K562 (cell line): ENCODE measurements at regions not wholly inside any gene's neighbourhood (a gene's known extent, or its start where the extent isn't known, plus 50 kb on each side); places are given as distances from the start of the nearest gene placed in this dataset.

ENCODE experiments used
- ATAC-seq: fragments of 200-7000 bp; cut with Tn5 transposase; 3 replicates; pipeline ENCODE4 v1.9.1; 2020; ENCODE audit warnings: moderate library complexity
- BruUV-seq: library from RNA; stranded (reverse); fragments of 400-500 nt; replicated peaks from 2 replicates; lab custom pipeline; 2021; lab: Mats Ljungman, UMichigan
- CTCF ChIA-PET: fragments of 300-600 bp; formaldehyde crosslinking; extraction: SDS; loops from one replicate; lab custom pipeline; 2021; ENCODE audit warnings: low intra/inter-chr PET ratio; lab: Yijun Ruan, JAX
- POLR2A ChIA-PET: fragments of 300-600, 350-650 bp; sonication (Branson Sonifier 250); formaldehyde crosslinking; extraction: SDS; loops from one replicate; lab custom pipeline; 2021; ENCODE audit warnings: antibody characterized with exemption, inconsistent platforms; lab: Yijun Ruan, JAX
- DNase-seq, 4 experiments: peaks; one replicate each; pipeline versions ENCODE4 v3.0.0 to v3.0.0-alpha.2; 2011 to 2018; ENCODE audit warnings: low spot score in 3 of 4, mixed read lengths in 3 of 4; ENCODE audit errors: extremely low read depth in 1 of 4
- FAIRE-seq: peaks from 2 replicates; lab custom pipeline; 2011; peaks lifted over from hg19 to GRCh38; lab: Jason Lieb, UNC
- H2AFZ ChIP-seq: 2 replicates; pipeline ENCODE4 v1.6.0; 2011; ENCODE audit warnings: low read depth, low read length, control low read depth, inconsistent platforms
- H3K27ac ChIP-seq: fragments of 200-600 bp; 3 replicates; pipeline ENCODE4 v1.8.0; 2011; ENCODE audit warnings: low read depth, mild to moderate bottlenecking, control low read depth, inconsistent platforms, low read length, moderate library complexity, mixed read lengths; ENCODE audit errors: extremely low read depth
- H3K27me3 ChIP-seq, 2 experiments: fragments of 300-600 bp in 1 of 2; 2 replicates in 1 of 2; 3 replicates in 1 of 2; pipeline versions ENCODE4 v1.6.0 to v1.8.0; 2011; ENCODE audit warnings: inconsistent platforms in 2 of 2, low read length in 2 of 2, mild to moderate bottlenecking in 1 of 2, mixed read lengths in 1 of 2, moderate library complexity in 1 of 2; ENCODE audit not compliant: control insufficient read depth in 2 of 2, insufficient read depth in 2 of 2
- H3K36me3 ChIP-seq: fragments of 300-600 bp; 3 replicates; pipeline ENCODE4 v1.8.0; 2011; ENCODE audit warnings: mild to moderate bottlenecking, low read length, inconsistent platforms; ENCODE audit not compliant: control insufficient read depth, insufficient read depth
- H3K4me1 ChIP-seq, 2 experiments: fragments of 200-600 bp in 1 of 2; replicated peaks in 1 of 2; 2 replicates in 1 of 2; 3 replicates in 1 of 2; pipeline versions ENCODE4 v1.5.1 to v1.8.0; 2011; ENCODE audit warnings: inconsistent platforms in 2 of 2, low read length in 2 of 2, mild to moderate bottlenecking in 1 of 2, mixed read lengths in 1 of 2, moderate library complexity in 1 of 2; ENCODE audit not compliant: control insufficient read depth in 2 of 2, insufficient read depth in 2 of 2
- H3K4me2 ChIP-seq: 2 replicates; pipeline ENCODE4 v1.6.1; 2011; ENCODE audit warnings: low read length, control low read depth, inconsistent platforms, mixed read lengths; ENCODE audit not compliant: insufficient read depth
- H3K4me3 ChIP-seq: fragments of 200-600 bp; sonication (generic), shearing (Covaris generic); 2 replicates; pipeline ENCODE4 v1.5.1; 2016; ENCODE audit warnings: control low read depth, inconsistent platforms
- H3K79me2 ChIP-seq: fragments of 200-600 bp; 3 replicates; pipeline ENCODE4 v1.8.0; 2011; ENCODE audit warnings: low read length, inconsistent platforms; ENCODE audit not compliant: control insufficient read depth, insufficient read depth
- H3K9ac ChIP-seq, 2 experiments: 2 replicates each; pipeline versions ENCODE4 v1.6.0 to v1.6.1; 2011; ENCODE audit warnings: low read depth in 2 of 2, low read length in 2 of 2, control low read depth in 1 of 2, inconsistent platforms in 1 of 2, mild to moderate bottlenecking in 1 of 2, mixed read lengths in 1 of 2; ENCODE audit not compliant: insufficient read depth in 1 of 2
- H3K9me1 ChIP-seq: one replicate; pipeline ENCODE4 v1.6.0; 2011; ENCODE audit warnings: inconsistent platforms, mild to moderate bottlenecking, low read length, moderate library complexity; ENCODE audit not compliant: control insufficient read depth, insufficient read depth
- H3K9me3 ChIP-seq: replicated peaks from 2 replicates; pipeline ENCODE4 v1.5.1; 2011; ENCODE audit warnings: low read depth, low read length, inconsistent platforms; ENCODE audit not compliant: control insufficient read depth, insufficient read depth
- H4K20me1 ChIP-seq: replicated peaks from 2 replicates; pipeline ENCODE4 v1.6.1; 2011; ENCODE audit warnings: low read length, inconsistent platforms, mixed read lengths; ENCODE audit not compliant: control insufficient read depth, insufficient read depth
- CAMTA2 ChIP-seq: fragments of 250-450 bp; sonication (Bioruptor Pico); conservative IDR thresholded peaks from 2 replicates; pipeline ENCODE4 v1.5.1; 2022
- CREBBP ChIP-seq: IDR thresholded peaks from one replicate; pipeline ENCODE4 v1.6.1; 2012; ENCODE audit warnings: low read depth, mild to moderate bottlenecking, control low read depth, inconsistent platforms, low read length
- FOXA3 ChIP-seq, 2 experiments: fragments of 450-650 bp in 1 of 2; sonication (generic) in 1 of 2; formaldehyde crosslinking; IDR thresholded peaks in 1 of 2; conservative IDR thresholded peaks in 1 of 2; 2 replicates each; pipeline versions ENCODE4 v1.4.0 to v1.8.0; 2020 to 2022; ENCODE audit warnings: mild to moderate bottlenecking in 2 of 2, missing genetic modification reagents in 1 of 2
- HCFC1 ChIP-seq: IDR thresholded peaks from 2 replicates; pipeline ENCODE4 v1.6.1; 2012; ENCODE audit warnings: low read depth, low read length, improper control_type of control experiment
- IFI16 ChIP-seq: fragments of 250-450 bp; sonication (Bioruptor Pico); IDR thresholded peaks from 2 replicates; pipeline ENCODE4 v2.1.2; 2022; ENCODE audit warnings: mild to moderate bottlenecking, inconsistent platforms
- KLF16 ChIP-seq: IDR thresholded peaks from 2 replicates; pipeline ENCODE4 v1.6.1; 2016; ENCODE audit warnings: antibody characterized with exemption
- MAX ChIP-seq: sonication (generic); formaldehyde crosslinking; IDR thresholded peaks from 2 replicates; pipeline ENCODE4 v1.9.0; 2022; ENCODE audit warnings: mild to moderate bottlenecking, missing genetic modification reagents
- POLR3A ChIP-seq: IDR thresholded peaks from 2 replicates; pipeline ENCODE4 v1.6.1; 2011; ENCODE audit warnings: borderline replicate concordance, mild to moderate bottlenecking, moderate library complexity; ENCODE audit not compliant: insufficient read length, insufficient read depth; ENCODE audit errors: extremely low read depth
- SNIP1 ChIP-seq: fragments of 450-650 bp; IDR thresholded peaks from 2 replicates; pipeline ENCODE4 v1.7.1; 2017; ENCODE audit warnings: low read depth, mild to moderate bottlenecking
- TAL1 ChIP-seq: fragments of 450-650 bp; IDR thresholded peaks from 2 replicates; pipeline ENCODE4 v1.6.1; 2016; ENCODE audit warnings: mild to moderate bottlenecking
- ZNF232 ChIP-seq: sonication (generic); formaldehyde crosslinking; IDR thresholded peaks from 2 replicates; pipeline ENCODE4 v1.8.0; 2022; ENCODE audit warnings: mild to moderate bottlenecking, missing genetic modification reagents
- ZNF41 ChIP-seq: fragments of 250-450 bp; sonication (Bioruptor Pico); conservative IDR thresholded peaks from 2 replicates; pipeline ENCODE4 v1.4.0; 2020; ENCODE audit warnings: mild to moderate bottlenecking
- WGBS: fragments of 100-300 bp; shearing (Covaris generic); methylation state at CpG from one replicate; pipeline ENCODE4 v1.1.6; 2016; ENCODE audit warnings: low coverage, mixed read lengths; ENCODE audit not compliant: insufficient coverage; ENCODE audit errors: missing lambda C conversion rate; 5-methylcytosine and 5-hydroxymethylcytosine counted together
- in situ Hi-C: fragments of 300-500 bp; cut with MboI; formaldehyde crosslinking; loops from 4 replicates; pipeline ENCODE4 v1.15.0; 2018; ENCODE audit warnings: inconsistent platforms, mixed read lengths
- intact Hi-C: fragments of 100-400 bp; cut with micrococcal nuclease; formaldehyde crosslinking; loops from 2 replicates; pipeline ENCODE4 v1.14.2; 2022

GRCh38 chr6:131367206-131367873, 205.7 kb upstream of the ARG1 start:
- DNase-seq (no peak), ATAC-seq (no peak)
- POLR2A ChIA-PET = no interaction called here
- no peak overlapping the region for H3K27ac ChIP-seq
- H2AFZ ChIP-seq = no peak overlapping the region
- H3K27me3 ChIP-seq = peaks cover 4 to 8% of the 10 kb centered on the region in 2 experiments; a peak in 3 of 5 replicates
- H4K20me1 ChIP-seq = no peaks in the 10 kb centered on the region
- no TSS peak for BruUV-seq
- CTCF ChIA-PET = no interaction called here
- in situ Hi-C loops (no loop called here), intact Hi-C loops (no loop called here)
- H3K9me3 ChIP-seq = no peaks in the 10 kb centered on the region
- no peaks in the 10 kb centered on the region for H3K79me2 ChIP-seq
- WGBS = 2% methylated on average over 10 of the region's 10 CpGs
- H3K9ac ChIP-seq = no peak overlapping the region
- H3K36me3 ChIP-seq = no peaks in the 10 kb centered on the region
- no peak overlapping the region for H3K4me2 ChIP-seq
- no peak overlapping the region for H3K4me3 ChIP-seq
- no peaks in the 10 kb centered on the region for H3K4me1 ChIP-seq
- no peak for TF ChIP-seq TAL1
- TF ChIP-seq CREBBP = no peak
- TF ChIP-seq SNIP1 = no peak
- TF ChIP-seq KLF16 = no peak
- TF ChIP-seq IFI16 (CRISPR knock-in tag) = no peak
- no peak for TF ChIP-seq POLR3A
- TF ChIP-seq MAX (CRISPR knock-in tag) = no peak
- no peak for TF ChIP-seq HCFC1
- TF ChIP-seq CAMTA2 (CRISPR knock-in tag) = no peak
- no peak for TF ChIP-seq ZNF232 (CRISPR knock-in tag)
- no peak for TF ChIP-seq FOXA3 (CRISPR knock-in tag; conservative IDR thresholded peaks at IDR 0.05 in 1 of 2, IDR thresholded peaks at IDR 0.05 in 1 of 2)
- no peak for TF ChIP-seq ZNF41 (CRISPR knock-in tag)
- TF ChIP-seq, all 486 proteins: peak for 0
- no peaks in the 10 kb centered on the region for H3K9me1 ChIP-seq
- no peak for FAIRE-seq
